Activated T-helper 1 cell treated with Interleukin-2 at 50 U/mL for 16 hours (primary cell): ENCODE measurements at regions not wholly inside any gene's neighbourhood (a gene's known extent, or its start where the extent isn't known, plus 50 kb on each side); places are given as distances from the start of the nearest gene placed in this dataset.
"Not testable (repeated sequence)": the region's sequence is repeated elsewhere in the genome, so short reads cannot be mapped to it uniquely, and the experiment has no call there.

ENCODE experiments used
- DNase-seq: peaks from one replicate; pipeline ENCODE4 v3.0.0-alpha.2; 2020; ENCODE audit warnings: low read depth

GRCh38 chr12:9335867-9336266 is 127.7 kb upstream of the PZP start:
- no peak for DNase-seq

GRCh38 chr12:9334964-9335363 is 126.8 kb upstream of the PZP start:
- no peak for DNase-seq

- DNase-seq, result no peak
Observed at GRCh38 chr12:9334041-9334692, 126.0 kb upstream of the PZP start.

GRCh38 chr12:9333161-9333560 is 125.0 kb upstream of the PZP start:
- no peak for DNase-seq

- DNase-seq, result no peak
Observed at GRCh38 chr12:9332564-9332963, 124.4 kb upstream of the PZP start.

GRCh38 chr12:9331218-9331626 is 123.0 kb upstream of the PZP start:
- peak; percentile 50 for DNase-seq

- no peak for DNase-seq
Observed at GRCh38 chr12:9329019-9329418, 120.8 kb upstream of the PZP start.

GRCh38 chr12:9328065-9328464 is 119.9 kb upstream of the PZP start:
- no peak for DNase-seq

- DNase-seq, result no peak
Observed at GRCh38 chr12:9327320-9327719, 119.1 kb upstream of the PZP start.

GRCh38 chr12:9326849-9327248 is 118.7 kb upstream of the PZP start:
- not testable (repeated sequence) for DNase-seq

- no peak for DNase-seq
Observed at GRCh38 chr12:9326085-9326484, 117.9 kb upstream of the PZP start.

- DNase-seq, result no peak
Observed at GRCh38 chr12:9325471-9325870, 117.3 kb upstream of the PZP start.

GRCh38 chr12:9324782-9325181 is 116.6 kb upstream of the PZP start:
- no peak for DNase-seq

- DNase-seq, result no peak
Observed at GRCh38 chr12:9323144-9323681, 115.0 kb upstream of the PZP start.

- DNase-seq, result no peak
Observed at GRCh38 chr12:9319842-9320173, 111.6 kb upstream of the PZP start.

GRCh38 chr12:9319044-9319841 is 111.0 kb upstream of the PZP start:
- DNase-seq, result no peak

- not testable (repeated sequence) for DNase-seq
Observed at GRCh38 chr12:9313479-9313878, 105.3 kb upstream of the PZP start.

- not testable (repeated sequence) for DNase-seq
Observed at GRCh38 chr12:9312406-9313392, 104.5 kb upstream of the PZP start.

GRCh38 chr12:9311454-9311853 is 103.3 kb upstream of the PZP start:
- DNase-seq, result not testable (repeated sequence)

GRCh38 chr12:9310645-9311044 is 102.5 kb upstream of the PZP start:
- not testable (repeated sequence) for DNase-seq

GRCh38 chr12:9309749-9310148 is 101.6 kb upstream of the PZP start:
- not testable (repeated sequence) for DNase-seq

- not testable (repeated sequence) for DNase-seq
Observed at GRCh38 chr12:9308745-9309144, 100.5 kb upstream of the PZP start.
